ENCODE measurements at regions not wholly inside any gene's neighbourhood (a gene's known extent, or its start where the extent isn't known, plus 50 kb on each side); places are given as distances from the start of the nearest gene placed in this dataset.

GRCh38 chr13:60893801-60894200 lies 496.8 kb downstream of the TDRD3 start:
- no peak for TF ChIP-seq CTCF (IDR thresholded peaks at IDR 0.05)
- H3K27ac ChIP-seq: no peak overlapping the region
- no peak for DNase-seq
- ATAC-seq: no peak
- no peaks in the 10 kb centered on the region for H3K4me1 ChIP-seq
- no peak overlapping the region for H3K4me3 ChIP-seq
- intact Hi-C loops (cut with DNase I): no loop called here
- no peaks in the 10 kb centered on the region for H3K9me3 ChIP-seq
- H3K36me3 ChIP-seq: no peaks in the 10 kb centered on the region
- H3K27me3 ChIP-seq (ENCODE audit: low read depth): no peaks in the 10 kb centered on the region

GRCh38 chr13:60887711-60888110 lies 490.7 kb downstream of the TDRD3 start:
- intact Hi-C loops (cut with DNase I): no loop called here

GRCh38 chr13:60881507-60881906 lies 484.5 kb downstream of the TDRD3 start:
- H3K9me3 ChIP-seq: no peaks in the 10 kb centered on the region
- intact Hi-C loops (cut with DNase I): no loop called here

More at GRCh38 chr13:60887711-60888110, 490.7 kb downstream of the TDRD3 start:
- Histone ChIP-seq H3K4me3 (no peak overlapping the region), H3K27me3 (ENCODE audit: low read depth) (no peaks in the 10 kb centered on the region), H3K36me3 (no peaks in the 10 kb centered on the region), H3K4me1 (no peaks in the 10 kb centered on the region), H3K9me3 (no peaks in the 10 kb centered on the region), H3K27ac (no peak overlapping the region)
- no peak for ATAC-seq
- no peak for DNase-seq
- TF ChIP-seq CTCF (IDR thresholded peaks at IDR 0.05): no peak

GRCh38 chr13:60873116-60873515 lies 476.1 kb downstream of the TDRD3 start:
- no peak for ATAC-seq
- no peaks in the 10 kb centered on the region for H3K9me3 ChIP-seq
- intact Hi-C loops (cut with DNase I): no loop called here
- no peak for DNase-seq
- no peak for TF ChIP-seq CTCF (IDR thresholded peaks at IDR 0.05)
- H3K27ac ChIP-seq: no peak overlapping the region
- no peak overlapping the region for H3K4me3 ChIP-seq
- H3K4me1 ChIP-seq: no peaks in the 10 kb centered on the region
- H3K27me3 ChIP-seq (ENCODE audit: low read depth): no peaks in the 10 kb centered on the region
- no peaks in the 10 kb centered on the region for H3K36me3 ChIP-seq

More at GRCh38 chr13:60881507-60881906, 484.5 kb downstream of the TDRD3 start:
- TF ChIP-seq CTCF (IDR thresholded peaks at IDR 0.05): no peak
- DNase-seq (no peak), ATAC-seq (no peak)
- no peak overlapping the region for H3K27ac ChIP-seq
- no peaks in the 10 kb centered on the region for H3K27me3 ChIP-seq (ENCODE audit: low read depth)
- no peaks in the 10 kb centered on the region for H3K4me1 ChIP-seq
- H3K4me3 ChIP-seq: no peak overlapping the region
- no peaks in the 10 kb centered on the region for H3K36me3 ChIP-seq

- intact Hi-C loops (cut with DNase I): no loop called here
- Histone ChIP-seq H3K9me3 (peaks cover 3% of the 10 kb centered on the region), H3K4me3 (no peak overlapping the region), H3K27ac (no peak overlapping the region), H3K36me3 (no peaks in the 10 kb centered on the region), H3K27me3 (ENCODE audit: low read depth) (no peaks in the 10 kb centered on the region), H3K4me1 (no peaks in the 10 kb centered on the region)
- no peak for TF ChIP-seq CTCF (IDR thresholded peaks at IDR 0.05)
- DNase-seq: no peak
- peak in 1 of 2 donors; percentile 15 for ATAC-seq
Observed at GRCh38 chr13:60869941-60870613, 473.1 kb downstream of the TDRD3 start.
